Esophagus squamous epithelium (tissue), 4 donors: ENCODE measurements at regions not wholly inside any gene's neighbourhood (a gene's known extent, or its start where the extent isn't known, plus 50 kb on each side); places are given as distances from the start of the nearest gene placed in this dataset.

Experiments
- POLR2A ChIP-seq, 4 donors: fragments of 450-650 bp; IDR thresholded peaks; one replicate each; pipeline ENCODE4 v1.6.1; 2017; ENCODE audit warnings: antibody characterized with exemption in 4 of 4, mild to moderate bottlenecking in 4 of 4, moderate library complexity in 3 of 4
- TF ChIP-seq, protein P1 (sequence below), 6 experiments: fragments of 450-650 bp in 4 of 6; fragments of 200-600 bp in 2 of 6; sonication (generic) in 2 of 6; IDR thresholded peaks; one replicate each; pipeline ENCODE4 v1.5.1; 2016 to 2019; ENCODE audit warnings: antibody characterized with exemption in 6 of 6, mild to moderate bottlenecking in 4 of 6, moderate library complexity in 4 of 6

DNA sequence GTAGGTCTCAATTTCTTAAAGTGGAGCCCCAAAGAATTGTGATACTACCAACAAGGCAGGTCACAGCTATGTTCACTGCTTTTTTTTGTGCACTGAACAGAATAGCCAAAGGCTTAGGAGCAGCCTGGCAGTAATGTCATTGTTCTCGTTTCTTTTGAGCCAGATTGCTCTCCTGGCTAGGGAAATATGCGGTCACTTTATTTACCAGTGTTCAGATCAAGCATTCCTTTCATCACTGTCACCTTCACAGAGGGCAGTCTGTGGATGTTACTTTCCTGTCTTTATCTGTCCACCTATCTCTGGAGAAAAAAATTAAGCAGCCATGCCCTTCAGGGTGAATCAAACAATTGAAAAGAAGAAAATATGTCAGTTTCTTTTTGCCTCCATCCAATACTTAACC is 159.6 kb downstream of the BTG1 start:
- TF ChIP-seq, protein P1, sequence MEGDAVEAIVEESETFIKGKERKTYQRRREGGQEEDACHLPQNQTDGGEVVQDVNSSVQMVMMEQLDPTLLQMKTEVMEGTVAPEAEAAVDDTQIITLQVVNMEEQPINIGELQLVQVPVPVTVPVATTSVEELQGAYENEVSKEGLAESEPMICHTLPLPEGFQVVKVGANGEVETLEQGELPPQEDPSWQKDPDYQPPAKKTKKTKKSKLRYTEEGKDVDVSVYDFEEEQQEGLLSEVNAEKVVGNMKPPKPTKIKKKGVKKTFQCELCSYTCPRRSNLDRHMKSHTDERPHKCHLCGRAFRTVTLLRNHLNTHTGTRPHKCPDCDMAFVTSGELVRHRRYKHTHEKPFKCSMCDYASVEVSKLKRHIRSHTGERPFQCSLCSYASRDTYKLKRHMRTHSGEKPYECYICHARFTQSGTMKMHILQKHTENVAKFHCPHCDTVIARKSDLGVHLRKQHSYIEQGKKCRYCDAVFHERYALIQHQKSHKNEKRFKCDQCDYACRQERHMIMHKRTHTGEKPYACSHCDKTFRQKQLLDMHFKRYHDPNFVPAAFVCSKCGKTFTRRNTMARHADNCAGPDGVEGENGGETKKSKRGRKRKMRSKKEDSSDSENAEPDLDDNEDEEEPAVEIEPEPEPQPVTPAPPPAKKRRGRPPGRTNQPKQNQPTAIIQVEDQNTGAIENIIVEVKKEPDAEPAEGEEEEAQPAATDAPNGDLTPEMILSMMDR (IDR thresholded peaks at IDR 0.05): no peak
- TF ChIP-seq POLR2A (IDR thresholded peaks at IDR 0.05): no peak
